ENCODE measurements at regions not wholly inside any gene's neighbourhood (a gene's known extent, or its start where the extent isn't known, plus 50 kb on each side); places are given as distances from the start of the nearest gene placed in this dataset.

DNA sequence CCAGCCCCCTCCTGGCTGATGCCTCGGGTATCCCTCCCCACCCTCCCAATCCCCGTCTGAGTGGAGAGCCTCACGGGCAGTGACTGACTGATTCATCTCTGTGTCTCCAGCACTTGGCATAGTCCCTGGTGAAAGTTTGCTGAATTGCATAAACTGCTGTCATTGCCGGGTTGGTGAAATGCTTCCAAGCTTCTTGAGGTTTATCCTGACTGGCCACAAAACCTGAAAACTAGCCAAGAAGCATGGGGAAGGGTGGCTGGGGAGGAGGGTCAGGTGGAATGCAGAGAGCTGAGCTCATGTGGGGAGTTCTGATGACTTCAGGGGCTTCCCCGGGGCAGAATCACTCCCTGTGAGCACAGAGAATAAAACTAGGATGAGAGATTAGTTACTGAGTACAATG lies 56.9 kb upstream of the GGTA1 start:
- Histone ChIP-seq H2BK120ac (replicated peaks; ENCODE audit: low read depth, low read length) (no peak overlapping the region), H3K27me3 (replicated peaks in 1 of 4; ENCODE audit: control insufficient read depth in 3 of 4, extremely low read depth in 1 of 4, insufficient read depth in 3 of 4, low read length in 3 of 4) (peaks cover 0 to 8% (median 2%) of the 10 kb centered on the region in 4 experiments; a peak in 4 of 7 replicates), H2AK5ac (ENCODE audit: low read depth, low read length) (no peak overlapping the region), H2AFZ (ENCODE audit: low read length) (0 out of 2 replicates have a peak overlapping the region, but pooled peaks have one; percentile 39), H3K79me2 (ENCODE audit: control insufficient read depth in 1 of 2, insufficient read depth in 2 of 2, low read length in 2 of 2) (no peaks in the 10 kb centered on the region), H2BK12ac (ENCODE audit: low read depth, low read length) (no peak overlapping the region), H2BK5ac (ENCODE audit: low read depth, low read length) (no peak overlapping the region), H4K5ac (ENCODE audit: insufficient read length, low read depth, low read length) (no peak overlapping the region), H3K9me3 (ENCODE audit: insufficient read depth in 2 of 2, low read depth in 1 of 2, low read length in 1 of 2) (no peaks in the 10 kb centered on the region), H4K20me1 (replicated peaks in 1 of 2; ENCODE audit: control insufficient read depth in 1 of 2, insufficient read depth in 2 of 2, low read length in 2 of 2) (peaks cover 0 to 2% of the 10 kb centered on the region in 2 experiments), H3K18ac (ENCODE audit: extremely low read depth, low read length) (no peak overlapping the region), H2BK20ac (ENCODE audit: low read length) (no peak overlapping the region), H3K79me1 (ENCODE audit: low read depth, low read length) (no peaks in the 10 kb centered on the region), H4K91ac (replicated peaks; ENCODE audit: insufficient read length, low read length) (no peak overlapping the region), H3K9ac (replicated peaks in 1 of 4; ENCODE audit: extremely low read depth in 1 of 4, low read depth in 3 of 4, low read length in 3 of 4) (no peak overlapping the region), H3K4ac (replicated peaks; ENCODE audit: insufficient read length, low read depth, low read length) (no peak overlapping the region), H3K27ac (ENCODE audit: low read depth, low read length) (0 out of 2 replicates have a peak overlapping the region, but pooled peaks have one; percentile 19), H3K14ac (ENCODE audit: insufficient read length) (no peak overlapping the region), H3K4me2 (ENCODE audit: insufficient read depth in 1 of 2, low read depth in 2 of 2, low read length in 2 of 2) (no peak overlapping the region), H2BK15ac (ENCODE audit: low read length) (no peak overlapping the region), H3K23me2 (ENCODE audit: low read depth, low read length) (no peaks in the 10 kb centered on the region; the same call in 1 of the 2 replicates), H3K56ac (replicated peaks; ENCODE audit: insufficient read length, low read depth, low read length) (no peak overlapping the region), H4K8ac (ENCODE audit: extremely low read depth, insufficient read depth, low read length) (no peak overlapping the region), H3K23ac (ENCODE audit: insufficient read length) (no peak overlapping the region), H3K36me3 (ENCODE audit: control insufficient read depth in 2 of 4, insufficient read depth in 4 of 4, low read length in 3 of 4) (no peaks in the 10 kb centered on the region), H3K4me1 (replicated peaks in 1 of 4; ENCODE audit: control insufficient read depth in 3 of 4, insufficient read depth in 4 of 4, low read length in 3 of 4) (peaks cover 0 to 13% (median 9%) of the 10 kb centered on the region in 4 experiments; a peak in 5 of 7 replicates), H3K4me3 (ENCODE audit: extremely low read depth in 1 of 4, insufficient read depth in 2 of 4, low read depth in 3 of 4, low read length in 4 of 4) (no peak overlapping the region)
- FAIRE-seq: no peak
- POLR2A ChIA-PET (ENCODE audit: partially characterized antibody): interaction anchor here (1.3 to 2.6 kb wide), 2 partner anchors 26 to 42 kb away, joined by 5 to 9 read pairs; no protein-coding TSS in a partner anchor
- WGBS, 2 experiments (ENCODE audit: extremely low coverage in 1 of 2, insufficient coverage in 1 of 2, insufficient read length in 1 of 2, insufficient replicate concordance in 2 of 2, low coverage in 1 of 2, low lambda C conversion rate in 2 of 2, missing lambda C conversion rate in 1 of 2): 82% methylated on average over 5 of the region's 5 CpGs; no CpG with 5 or more reads in 1 of the 2 experiments
- no peak for DNase-seq (ENCODE audit: low read depth in 1 of 2, low spot score in 2 of 2)
- CTCF ChIA-PET (ENCODE audit: partially characterized antibody): interaction anchor here (0.7 to 5.8 kb wide), 17 partner anchors 9 to 444 kb away, joined by 3 to 30 read pairs (median 5); no protein-coding TSS in a partner anchor
- TF ChIP-seq HDAC6 (IDR thresholded peaks at IDR 0.05; ENCODE audit: low read depth, low read length) (no peak), POLR2A (IDR thresholded peaks at IDR 0.05; ENCODE audit: control extremely low read depth in 1 of 2, low read depth in 2 of 2, low read length in 2 of 2) (no peak), PHF8 (conservative IDR thresholded peaks at IDR 0.05; ENCODE audit: low read depth, low read length) (no peak), JUN (IDR thresholded peaks at IDR 0.05; ENCODE audit: low read depth, low read length) (no peak), EGR1 (IDR thresholded peaks at IDR 0.05; ENCODE audit: borderline replicate concordance, low read depth, low read length) (no peak), POLR2AphosphoS5 (IDR thresholded peaks at IDR 0.05; ENCODE audit: low read depth, low read length) (no peak), NANOG (IDR thresholded peaks at IDR 0.05; ENCODE audit: insufficient read depth, low read depth, low read length, poor library complexity, severe bottlenecking) (no peak), RFX5 (IDR thresholded peaks at IDR 0.05; ENCODE audit: borderline replicate concordance, low read depth, low read length) (no peak), MAX (IDR thresholded peaks at IDR 0.05) (no peak), SAP30 (IDR thresholded peaks at IDR 0.05; ENCODE audit: insufficient read depth, insufficient replicate concordance, low read length) (no peak), JUND (IDR thresholded peaks at IDR 0.05; ENCODE audit: low read length) (no peak), BRCA1 (IDR thresholded peaks at IDR 0.05; ENCODE audit: low read depth, low read length) (no peak), RAD21 (IDR thresholded peaks at IDR 0.05 in 1 of 2, conservative IDR thresholded peaks at IDR 0.05 in 1 of 2; ENCODE audit: low read depth in 2 of 2, low read length in 2 of 2) (no peak), TEAD4 (IDR thresholded peaks at IDR 0.05; ENCODE audit: low read depth, low read length) (no peak)
